H9 (cell line): ENCODE measurements at regions not wholly inside any gene's neighbourhood (a gene's known extent, or its start where the extent isn't known, plus 50 kb on each side); places are given as distances from the start of the nearest gene placed in this dataset.

Source experiments
- DNase-seq: peaks from one replicate; pipeline ENCODE4 v3.0.0-alpha.2; 2017
- H2AFZ ChIP-seq: one replicate; pipeline ENCODE4 v1.6.1; 2013; ENCODE audit warnings: mild to moderate bottlenecking, low read length, control low read depth, moderate library complexity
- H2AK5ac ChIP-seq: 2 replicates; pipeline ENCODE4 v1.6.1; 2013; ENCODE audit warnings: low read length, control low read depth, mixed read lengths; ENCODE audit not compliant: insufficient read length
- H2BK120ac ChIP-seq: one replicate; pipeline ENCODE4 v1.6.1; 2013; ENCODE audit warnings: low read depth, mild to moderate bottlenecking, low read length, control low read depth, inconsistent platforms; ENCODE audit not compliant: poor library complexity, severe bottlenecking
- H2BK12ac ChIP-seq: 2 replicates; pipeline ENCODE4 v1.6.1; 2013; ENCODE audit warnings: low read length, control low read depth, mixed read lengths, low read depth; ENCODE audit not compliant: insufficient read length
- H2BK15ac ChIP-seq: 2 replicates; pipeline ENCODE4 v1.6.1; 2013; ENCODE audit warnings: low read depth, low read length, control low read depth
- H2BK20ac ChIP-seq: one replicate; pipeline ENCODE4 v1.6.1; 2013; ENCODE audit warnings: low read depth, mild to moderate bottlenecking, low read length, control low read depth, inconsistent platforms; ENCODE audit not compliant: poor library complexity, severe bottlenecking
- H2BK5ac ChIP-seq: 2 replicates; pipeline ENCODE4 v1.6.1; 2013; ENCODE audit warnings: low read length, control low read depth, mixed read lengths; ENCODE audit not compliant: insufficient read length
- H3K14ac ChIP-seq: 2 replicates; pipeline ENCODE4 v1.6.1; 2013; ENCODE audit warnings: low read length, control low read depth; ENCODE audit not compliant: insufficient read depth
- H3K18ac ChIP-seq: 2 replicates; pipeline ENCODE4 v1.6.1; 2013; ENCODE audit warnings: low read depth, mild to moderate bottlenecking, mixed read lengths, low read length, control low read depth; ENCODE audit not compliant: insufficient read length
- H3K23ac ChIP-seq: 2 replicates; pipeline ENCODE4 v1.6.1; 2013; ENCODE audit warnings: low read length, control low read depth, mixed read lengths, low read depth; ENCODE audit not compliant: insufficient read length
- H3K23me2 ChIP-seq: 2 replicates; pipeline ENCODE4 v1.6.1; 2013; ENCODE audit warnings: low read depth, mild to moderate bottlenecking, mixed read lengths, low read length, control low read depth; ENCODE audit not compliant: insufficient read length, poor library complexity, severe bottlenecking
- H3K27ac ChIP-seq: 2 replicates; pipeline ENCODE4 v1.5.1; 2013; ENCODE audit warnings: low read length, control low read depth, mixed read lengths, low read depth; ENCODE audit not compliant: insufficient read length
- H3K27me3 ChIP-seq: 2 replicates; pipeline ENCODE4 v1.6.1; 2013; ENCODE audit warnings: low read length, control low read depth, inconsistent platforms; ENCODE audit not compliant: insufficient read depth
- H3K4ac ChIP-seq: 2 replicates; pipeline ENCODE4 v1.6.1; 2013; ENCODE audit warnings: low read depth, mild to moderate bottlenecking, control low read depth, inconsistent platforms, low read length, moderate library complexity
- H3K4me1 ChIP-seq: 2 replicates; pipeline ENCODE4 v1.6.1; 2013; ENCODE audit warnings: low read length, control low read depth, inconsistent platforms; ENCODE audit not compliant: insufficient read depth
- H3K4me2 ChIP-seq: 2 replicates; pipeline ENCODE4 v1.6.1; 2013; ENCODE audit warnings: low read length, control low read depth, mixed read lengths; ENCODE audit not compliant: insufficient read length, insufficient read depth
- H3K56ac ChIP-seq: 2 replicates; pipeline ENCODE4 v1.6.1; 2013; ENCODE audit warnings: low read depth, mild to moderate bottlenecking, mixed read lengths, low read length, control low read depth; ENCODE audit not compliant: insufficient read length
- H3K79me1 ChIP-seq: 2 replicates; pipeline ENCODE4 v1.6.1; 2013; ENCODE audit warnings: low read depth, mild to moderate bottlenecking, moderate library complexity, low read length, control low read depth, inconsistent platforms; ENCODE audit not compliant: insufficient read depth, poor library complexity, severe bottlenecking
- H3K79me2 ChIP-seq: 2 replicates; pipeline ENCODE4 v1.6.1; 2013; ENCODE audit warnings: low read length, control low read depth, inconsistent platforms; ENCODE audit not compliant: insufficient read depth
- H3K9ac ChIP-seq: 2 replicates; pipeline ENCODE4 v1.6.1; 2013; ENCODE audit warnings: low read length, control low read depth, mixed read lengths; ENCODE audit not compliant: insufficient read length; ENCODE audit errors: extremely low read depth
- H3K9me3 ChIP-seq: one replicate; pipeline ENCODE4 v1.6.1; 2013; ENCODE audit warnings: low read depth, low read length, inconsistent platforms; ENCODE audit not compliant: control insufficient read depth
- H3T11ph ChIP-seq: one replicate; pipeline ENCODE4 v1.6.1; 2013; ENCODE audit warnings: mild to moderate bottlenecking, low read length, control low read depth, inconsistent platforms
- H4K20me1 ChIP-seq: one replicate; pipeline ENCODE4 v1.6.1; 2013; ENCODE audit not compliant: control insufficient read depth, insufficient read length, insufficient read depth
- H4K5ac ChIP-seq: 2 replicates; pipeline ENCODE4 v1.6.1; 2013; ENCODE audit warnings: low read depth, mild to moderate bottlenecking, mixed read lengths, low read length, control low read depth; ENCODE audit not compliant: insufficient read length
- H4K8ac ChIP-seq: replicated peaks from 2 replicates; pipeline ENCODE4 v1.6.1; 2013; ENCODE audit warnings: low read length, control low read depth, mixed read lengths, low read depth; ENCODE audit not compliant: insufficient read length
- H4K91ac ChIP-seq: 2 replicates; pipeline ENCODE4 v1.6.1; 2013; ENCODE audit warnings: low read depth, mild to moderate bottlenecking, moderate library complexity, mixed read lengths, low read length, control low read depth; ENCODE audit not compliant: insufficient read length
- H3K27ac Mint-ChIP-seq, 3 experiments: 2 replicates in 2 of 3; 3 replicates in 1 of 3; pipeline ENCODE4 v1.8.0; 2020 to 2021; ENCODE audit warnings: mixed read lengths in 3 of 3, mild to moderate bottlenecking in 1 of 3, moderate library complexity in 1 of 3
- H3K27me3 Mint-ChIP-seq: 2 replicates; pipeline ENCODE4 v1.8.0; 2021; ENCODE audit warnings: low read depth, mild to moderate bottlenecking, moderate library complexity, mixed read lengths
- H3K36me3 Mint-ChIP-seq, 3 experiments: 2 replicates in 2 of 3; 3 replicates in 1 of 3; pipeline ENCODE4 v1.8.0; 2020 to 2021; ENCODE audit warnings: low read depth in 3 of 3, mixed read lengths in 3 of 3; ENCODE audit not compliant: insufficient read depth in 1 of 3
- H3K4me1 Mint-ChIP-seq, 2 experiments: 2 replicates each; pipeline ENCODE4 v1.8.0; 2020; ENCODE audit warnings: mixed read lengths in 2 of 2
- H3K4me3 Mint-ChIP-seq, 2 experiments: 2 replicates in 1 of 2; 3 replicates in 1 of 2; pipeline ENCODE4 v1.8.0; 2020 to 2021; ENCODE audit warnings: mild to moderate bottlenecking in 2 of 2, mixed read lengths in 2 of 2, moderate library complexity in 1 of 2
- H3K9me3 Mint-ChIP-seq, 2 experiments: 2 replicates in 1 of 2; 3 replicates in 1 of 2; pipeline ENCODE4 v1.8.0; 2020; ENCODE audit warnings: mild to moderate bottlenecking in 2 of 2, mixed read lengths in 2 of 2, moderate library complexity in 1 of 2
- CTCF ChIP-seq: fragments of 200-600 bp; sonication (generic); conservative IDR thresholded peaks from 3 replicates; pipeline ENCODE4 v1.8.0; 2021; ENCODE audit warnings: antibody characterized with exemption, mild to moderate bottlenecking
- WGBS: extraction: QIAGEN DNeasy Blood & Tissue Kit; methylation state at CpG from one replicate; pipeline ENCODE4 v1.1.7; 2013; ENCODE audit warnings: missing lambda C conversion rate, low lambda C conversion rate, mixed read lengths; ENCODE audit not compliant: insufficient read length; ENCODE audit errors: extremely low coverage; 5-methylcytosine and 5-hydroxymethylcytosine counted together

GRCh38 chr3:178382449-178383061 lies 153.7 kb upstream of the KCNMB2 start:
- H3K79me2 ChIP-seq: no peaks in the 10 kb centered on the region
- H3K23me2 ChIP-seq: no peaks in the 10 kb centered on the region
- H2BK15ac ChIP-seq: no peak overlapping the region
- H4K8ac ChIP-seq: no peak overlapping the region
- H3K18ac ChIP-seq: no peak overlapping the region
- H3K79me1 ChIP-seq: no peaks in the 10 kb centered on the region
- no peak overlapping the region for H2AK5ac ChIP-seq
- no peak overlapping the region for H3K27ac Mint-ChIP-seq
- no peak overlapping the region for H3K4me3 Mint-ChIP-seq
- no peak overlapping the region for H3K56ac ChIP-seq
- H3K9me3 ChIP-seq: no peaks in the 10 kb centered on the region
- no peak overlapping the region for H3K4me2 ChIP-seq
- no peak overlapping the region for H4K5ac ChIP-seq
- H3K4me1 ChIP-seq: no peaks in the 10 kb centered on the region
- H3K14ac ChIP-seq: no peak overlapping the region
- no peak overlapping the region for H3K23ac ChIP-seq
- no peak overlapping the region for H3K27ac ChIP-seq
- no peak overlapping the region for H2AFZ ChIP-seq
- no peak overlapping the region for H3T11ph ChIP-seq
- H4K20me1 ChIP-seq: no peaks in the 10 kb centered on the region
- no peaks in the 10 kb centered on the region for H3K36me3 Mint-ChIP-seq
- H2BK20ac ChIP-seq: no peak overlapping the region
- H3K27me3 ChIP-seq: no peaks in the 10 kb centered on the region
- H3K4ac ChIP-seq: no peak overlapping the region
- no CpG with 5 or more reads among the region's 1 CpG for WGBS
- peaks cover 6 to 8% of the 10 kb centered on the region in 2 experiments; a peak in 3 of 4 replicates for H3K4me1 Mint-ChIP-seq
- no peak overlapping the region for H2BK5ac ChIP-seq
- DNase-seq: no peak
- no peaks in the 10 kb centered on the region for H3K27me3 Mint-ChIP-seq
- no peaks in the 10 kb centered on the region for H3K9me3 Mint-ChIP-seq
- H2BK120ac ChIP-seq: no peak overlapping the region
- no peak overlapping the region for H2BK12ac ChIP-seq
- H3K9ac ChIP-seq: no peak overlapping the region
- no peak overlapping the region for H4K91ac ChIP-seq
- TF ChIP-seq CTCF: no peak
